ENCODE measurements at regions not wholly inside any gene's neighbourhood (a gene's known extent, or its start where the extent isn't known, plus 50 kb on each side); places are given as distances from the start of the nearest gene placed in this dataset.

DNA sequence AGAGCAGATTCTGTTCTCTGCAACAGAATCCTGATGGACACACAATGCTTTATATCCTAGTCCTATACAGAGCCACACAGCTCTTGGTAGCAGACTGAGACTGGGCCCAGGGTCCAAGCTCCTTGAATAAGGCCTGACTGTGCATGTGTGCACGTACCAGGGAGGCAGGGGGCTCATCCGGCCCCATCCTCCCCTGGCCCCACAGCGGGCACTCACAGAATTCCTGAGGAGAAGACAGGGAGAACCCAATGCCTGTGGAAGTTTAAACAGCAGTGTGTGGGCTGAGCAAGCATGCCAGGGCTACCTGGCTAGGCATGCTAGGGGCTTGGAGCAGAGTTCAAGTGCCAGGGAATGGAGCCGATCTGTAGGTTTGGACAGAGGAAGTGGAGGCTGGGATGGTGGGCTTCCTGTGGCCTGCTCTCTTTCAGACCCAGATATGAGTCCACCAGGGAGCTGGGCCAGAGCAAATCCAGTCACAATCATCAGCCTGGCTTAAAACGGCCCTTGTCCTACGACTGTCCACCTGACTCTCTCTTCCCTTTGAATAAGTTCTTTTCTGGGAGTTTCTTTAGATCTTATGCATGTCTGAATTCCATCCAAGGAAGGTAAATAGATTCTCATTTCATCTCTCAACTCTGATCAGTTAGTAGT lies 74.0 kb downstream of the MRPL14 start:
- Mint-ChIP-seq H3K36me3 (no peaks in the 10 kb centered on the region), H3K4me1 (no peaks in the 10 kb centered on the region), H3K27ac (no peak overlapping the region), H3K4me3 (no peak overlapping the region), H3K9me3 (no peaks in the 10 kb centered on the region), H3K27me3 (peaks cover 1% of the 10 kb centered on the region)

- no peaks in the 10 kb centered on the region for H3K36me3 Mint-ChIP-seq
- H3K4me1 Mint-ChIP-seq: no peaks in the 10 kb centered on the region
- H3K27me3 Mint-ChIP-seq: peaks cover 1% of the 10 kb centered on the region
- H3K9me3 Mint-ChIP-seq: no peaks in the 10 kb centered on the region
- no peak overlapping the region for H3K4me3 Mint-ChIP-seq
- H3K27ac Mint-ChIP-seq: no peak overlapping the region
Observed at GRCh38 chr6:44052419-44053023, 74.7 kb downstream of the MRPL14 start.

DNA sequence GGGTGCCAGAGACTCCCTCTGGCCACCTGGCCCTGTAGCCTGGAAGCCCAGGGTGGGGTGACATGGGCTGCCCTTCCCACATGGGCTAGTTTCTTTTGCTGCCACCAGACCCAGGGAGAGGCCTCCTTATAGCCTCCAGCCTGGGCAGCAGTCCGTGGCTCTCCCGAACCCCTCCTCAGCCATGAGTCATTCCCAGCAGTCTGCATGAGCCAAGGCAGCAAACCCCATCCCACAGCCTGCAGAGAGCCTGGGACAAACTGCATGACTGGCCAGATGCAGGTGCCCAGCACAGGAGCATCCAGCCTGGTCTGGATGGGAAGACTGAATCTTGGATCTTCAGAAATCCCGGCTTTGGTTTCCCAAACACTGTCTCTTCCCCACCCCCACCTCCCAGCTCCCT lies 75.7 kb downstream of the MRPL14 start:
- H3K4me3 Mint-ChIP-seq: no peak overlapping the region
- H3K36me3 Mint-ChIP-seq: no peaks in the 10 kb centered on the region
- H3K27me3 Mint-ChIP-seq: peaks cover 1% of the 10 kb centered on the region
- H3K4me1 Mint-ChIP-seq: no peaks in the 10 kb centered on the region
- H3K27ac Mint-ChIP-seq: no peak overlapping the region
- no peaks in the 10 kb centered on the region for H3K9me3 Mint-ChIP-seq

- Mint-ChIP-seq H3K27me3 (peaks cover 1% of the 10 kb centered on the region), H3K4me1 (no peaks in the 10 kb centered on the region), H3K4me3 (no peak overlapping the region), H3K27ac (no peak overlapping the region), H3K9me3 (no peaks in the 10 kb centered on the region), H3K36me3 (no peaks in the 10 kb centered on the region)
Observed at GRCh38 chr6:44050872-44051505, 76.3 kb downstream of the MRPL14 start.

DNA sequence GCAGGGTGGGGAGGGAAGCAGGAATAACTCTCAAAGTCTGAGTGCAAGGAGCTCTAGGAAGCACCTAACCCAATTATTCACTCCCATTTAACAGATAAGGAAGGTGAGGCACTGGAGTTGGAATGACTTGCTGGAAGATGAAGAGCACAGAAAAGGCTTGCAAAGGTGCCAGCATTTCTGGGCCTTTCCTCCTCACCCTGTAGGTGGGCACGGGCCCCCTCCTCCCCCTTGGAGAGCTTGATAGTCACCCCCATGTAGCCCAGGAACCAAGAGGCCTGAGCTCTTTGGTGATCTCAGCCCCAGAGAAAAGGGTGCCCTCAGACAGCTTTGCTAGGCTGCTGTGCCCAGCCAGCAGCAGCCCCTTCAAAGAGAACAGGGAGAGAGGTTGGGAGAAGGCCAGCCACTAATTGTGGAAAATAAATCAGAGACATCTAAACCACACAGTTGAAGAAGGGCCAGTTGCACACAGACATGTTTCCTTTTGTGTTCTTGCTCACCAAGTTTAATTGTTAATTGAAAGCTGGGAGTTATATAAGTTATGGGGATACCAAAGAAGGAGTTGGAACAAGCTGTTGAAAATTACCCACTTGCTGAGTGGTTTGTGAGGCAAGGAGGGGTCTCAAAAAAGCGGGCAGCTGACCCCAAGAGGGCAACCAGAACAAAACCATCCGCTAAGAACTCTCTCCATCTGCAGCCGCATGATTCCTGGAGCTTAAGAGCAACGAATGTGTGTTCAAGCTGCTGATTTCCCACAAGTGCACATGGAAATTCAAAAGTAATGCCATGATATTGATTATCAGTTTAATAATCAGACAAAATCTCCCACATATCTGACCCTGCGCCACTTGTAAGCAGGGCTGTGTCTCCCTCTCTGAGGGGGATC lies 77.0 kb downstream of the MRPL14 start:
- no peaks in the 10 kb centered on the region for H3K36me3 Mint-ChIP-seq
- H3K27me3 Mint-ChIP-seq: peaks cover 1% of the 10 kb centered on the region
- no peaks in the 10 kb centered on the region for H3K4me1 Mint-ChIP-seq
- H3K9me3 Mint-ChIP-seq: no peaks in the 10 kb centered on the region
- no peak overlapping the region for H3K27ac Mint-ChIP-seq
- no peak overlapping the region for H3K4me3 Mint-ChIP-seq

- peaks cover 1% of the 10 kb centered on the region for H3K27me3 Mint-ChIP-seq
- H3K36me3 Mint-ChIP-seq: no peaks in the 10 kb centered on the region
- H3K9me3 Mint-ChIP-seq: no peaks in the 10 kb centered on the region
- no peak overlapping the region for H3K27ac Mint-ChIP-seq
- H3K4me1 Mint-ChIP-seq: no peaks in the 10 kb centered on the region
- no peak overlapping the region for H3K4me3 Mint-ChIP-seq
Observed at GRCh38 chr6:44049163-44049988, 77.9 kb downstream of the MRPL14 start.

GRCh38 chr6:44048277-44048676 lies 79.0 kb downstream of the MRPL14 start:
- H3K27ac Mint-ChIP-seq: no peak overlapping the region
- peaks cover 1% of the 10 kb centered on the region for H3K27me3 Mint-ChIP-seq
- no peaks in the 10 kb centered on the region for H3K36me3 Mint-ChIP-seq
- H3K4me3 Mint-ChIP-seq: no peak overlapping the region
- no peaks in the 10 kb centered on the region for H3K9me3 Mint-ChIP-seq
- H3K4me1 Mint-ChIP-seq: no peaks in the 10 kb centered on the region

DNA sequence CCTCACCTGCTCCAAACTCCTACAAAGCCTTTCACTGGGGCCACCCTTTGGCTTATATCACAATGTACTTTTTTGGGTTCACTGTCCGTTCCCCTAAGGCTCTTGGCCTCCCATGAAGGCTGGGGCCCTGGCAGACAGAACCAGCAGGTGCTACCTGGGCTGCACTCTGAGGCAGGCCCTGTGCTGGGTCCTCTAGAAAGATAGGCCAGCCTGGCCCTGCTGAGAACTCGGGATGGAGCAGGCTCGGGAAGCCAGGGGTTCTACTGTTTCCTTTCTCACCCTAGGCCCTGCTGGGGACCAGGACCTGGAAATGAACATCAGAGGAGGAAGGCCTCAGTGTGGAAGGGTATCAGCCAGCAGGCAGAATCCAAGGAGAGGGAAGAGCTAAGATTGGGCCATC lies 79.5 kb downstream of the MRPL14 start:
- Mint-ChIP-seq H3K4me3 (no peak overlapping the region), H3K27me3 (peaks cover 1% of the 10 kb centered on the region), H3K27ac (no peak overlapping the region), H3K9me3 (no peaks in the 10 kb centered on the region), H3K36me3 (no peaks in the 10 kb centered on the region), H3K4me1 (no peaks in the 10 kb centered on the region)

GRCh38 chr6:44047179-44047546 lies 80.1 kb downstream of the MRPL14 start:
- no peaks in the 10 kb centered on the region for H3K36me3 Mint-ChIP-seq
- peaks cover 1% of the 10 kb centered on the region for H3K27me3 Mint-ChIP-seq
- H3K27ac Mint-ChIP-seq: no peak overlapping the region
- no peaks in the 10 kb centered on the region for H3K4me1 Mint-ChIP-seq
- no peaks in the 10 kb centered on the region for H3K9me3 Mint-ChIP-seq
- H3K4me3 Mint-ChIP-seq: no peak overlapping the region

DNA sequence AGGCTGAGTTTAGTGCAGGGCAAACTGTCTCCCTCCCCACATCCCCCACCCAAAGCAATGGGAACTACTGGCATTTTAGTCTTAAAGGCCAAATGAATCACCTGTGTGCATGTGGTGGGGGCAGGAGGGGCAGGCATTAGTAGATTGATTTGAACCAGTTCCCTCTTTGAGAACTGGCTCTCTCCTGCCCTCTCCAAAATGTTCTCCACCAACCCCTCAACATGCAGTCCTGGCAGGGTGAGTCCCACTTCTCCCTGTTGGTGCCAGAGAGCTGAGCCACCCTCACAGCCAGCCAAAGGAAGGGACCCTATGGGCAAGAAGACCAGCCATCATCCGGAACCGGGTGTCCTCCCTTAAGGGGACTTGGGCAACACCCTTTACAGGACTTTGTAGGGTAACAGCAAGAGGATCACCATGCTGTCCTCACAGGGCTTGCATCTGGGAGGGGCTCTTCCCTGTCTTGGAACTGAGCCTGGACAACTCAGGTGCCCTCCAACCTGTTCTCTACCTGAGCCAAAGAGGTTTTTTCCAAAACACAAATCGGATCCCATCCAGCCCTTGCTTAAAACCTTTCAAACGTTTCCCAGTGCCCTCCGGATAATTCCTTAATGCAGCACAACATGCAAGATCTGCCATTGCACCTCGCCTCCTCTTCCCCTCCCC lies 80.6 kb downstream of the MRPL14 start:
- H3K9me3 Mint-ChIP-seq: no peaks in the 10 kb centered on the region
- no peaks in the 10 kb centered on the region for H3K36me3 Mint-ChIP-seq
- no peak overlapping the region for H3K27ac Mint-ChIP-seq
- no peaks in the 10 kb centered on the region for H3K4me1 Mint-ChIP-seq
- H3K4me3 Mint-ChIP-seq: no peak overlapping the region
- peaks cover 1% of the 10 kb centered on the region for H3K27me3 Mint-ChIP-seq

GRCh38 chr6:44045672-44046015 lies 81.6 kb downstream of the MRPL14 start:
- Mint-ChIP-seq H3K27ac (no peak overlapping the region), H3K36me3 (no peaks in the 10 kb centered on the region), H3K4me3 (no peak overlapping the region), H3K9me3 (no peaks in the 10 kb centered on the region), H3K27me3 (peaks cover 1% of the 10 kb centered on the region), H3K4me1 (no peaks in the 10 kb centered on the region)

DNA sequence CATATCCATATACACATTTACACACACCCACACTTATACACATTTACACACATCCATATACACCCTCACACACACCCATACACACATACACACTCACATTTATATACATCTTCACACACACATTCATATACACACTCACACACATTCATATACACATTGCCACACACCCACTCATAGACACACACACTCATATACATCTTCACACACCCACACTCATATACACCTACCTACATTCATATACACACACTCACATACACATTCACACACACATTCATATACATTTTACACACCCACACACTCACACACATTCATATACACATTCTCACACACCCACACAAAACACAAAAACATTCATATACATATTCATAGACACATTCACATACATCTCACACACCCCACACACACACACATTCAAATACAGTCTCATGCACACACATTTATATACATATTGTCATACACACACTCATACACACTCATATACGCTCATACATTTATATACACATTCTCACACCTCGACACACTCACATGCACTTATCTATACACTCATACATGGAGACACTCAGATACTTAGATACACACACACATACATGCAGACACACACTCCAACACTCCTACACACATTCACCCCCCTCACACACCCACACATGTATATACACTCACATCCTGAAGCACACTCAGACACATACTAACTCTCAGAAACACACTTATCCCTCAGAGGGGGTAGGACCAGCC lies 82.1 kb downstream of the MRPL14 start:
- H3K9me3 Mint-ChIP-seq: no peaks in the 10 kb centered on the region
- H3K4me3 Mint-ChIP-seq: no peak overlapping the region
- peaks cover 1% of the 10 kb centered on the region for H3K27me3 Mint-ChIP-seq
- H3K27ac Mint-ChIP-seq: no peak overlapping the region
- H3K4me1 Mint-ChIP-seq: no peaks in the 10 kb centered on the region
- H3K36me3 Mint-ChIP-seq: no peaks in the 10 kb centered on the region

DNA sequence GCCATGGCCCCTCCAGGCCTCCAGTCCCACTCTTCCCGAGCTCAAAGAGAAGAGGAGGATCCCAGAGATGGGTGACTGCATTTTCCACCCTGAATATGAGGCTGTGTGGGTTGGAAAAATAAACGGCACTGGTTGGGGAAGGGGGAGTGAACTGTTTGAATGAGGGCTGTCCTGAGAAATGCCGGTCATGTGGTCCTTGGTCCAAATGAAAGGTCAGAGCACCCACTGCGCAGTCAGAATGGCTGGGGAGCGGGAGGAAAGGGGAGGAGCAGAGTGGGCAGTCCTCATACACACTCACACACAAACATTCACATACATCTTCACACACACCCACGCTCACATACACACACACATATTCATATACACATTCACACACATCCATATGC lies 83.1 kb downstream of the MRPL14 start:
- Mint-ChIP-seq H3K27me3 (peaks cover 1% of the 10 kb centered on the region), H3K4me3 (no peak overlapping the region), H3K9me3 (no peaks in the 10 kb centered on the region), H3K27ac (no peak overlapping the region), H3K36me3 (no peaks in the 10 kb centered on the region), H3K4me1 (no peaks in the 10 kb centered on the region)

DNA sequence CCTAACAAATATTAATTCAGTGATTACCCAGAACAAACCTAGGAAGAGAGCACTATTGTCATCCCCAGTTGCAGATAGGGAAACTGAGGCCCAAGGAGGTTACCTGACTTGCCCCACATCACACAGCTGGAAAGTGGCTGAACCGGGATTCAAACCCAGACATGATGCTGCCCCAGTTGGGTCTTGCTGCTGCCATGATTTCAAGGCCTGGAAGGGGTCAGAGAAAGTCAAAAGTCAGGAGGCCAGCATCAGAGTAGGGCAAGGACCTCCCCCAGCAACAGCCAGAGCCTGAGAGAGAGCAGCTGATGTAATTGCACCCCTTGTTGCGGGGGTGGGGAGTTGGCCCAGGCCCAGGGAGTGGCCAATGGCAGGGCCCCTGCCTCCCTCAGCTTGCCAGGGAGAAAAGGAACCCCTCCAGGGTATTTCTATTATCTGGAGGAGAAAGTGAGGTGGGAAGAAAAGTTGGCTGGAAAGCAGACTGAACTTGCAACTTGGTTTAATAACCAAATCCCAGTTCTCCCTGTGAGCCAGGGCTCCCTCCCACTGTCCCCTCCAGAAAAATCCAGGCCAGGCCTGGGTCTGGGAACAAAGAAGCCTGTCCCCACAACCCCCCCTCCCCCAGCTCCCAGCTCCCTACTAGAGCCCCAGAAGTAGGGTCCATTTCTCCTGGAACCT lies 83.6 kb downstream of the MRPL14 start:
- no peaks in the 10 kb centered on the region for H3K9me3 Mint-ChIP-seq
- H3K27ac Mint-ChIP-seq: no peak overlapping the region
- no peaks in the 10 kb centered on the region for H3K36me3 Mint-ChIP-seq
- H3K4me1 Mint-ChIP-seq: no peaks in the 10 kb centered on the region
- H3K27me3 Mint-ChIP-seq: no peaks in the 10 kb centered on the region
- no peak overlapping the region for H3K4me3 Mint-ChIP-seq

All from activated naive CD4-positive, alpha-beta T cell treated with anti-CD3 and anti-CD28 coated beads, Interleukin-2, amount 50 U/mL, for 24 hours (primary cell).